ENCODE measurements at regions not wholly inside any gene's neighbourhood (a gene's known extent, or its start where the extent isn't known, plus 50 kb on each side); places are given as distances from the start of the nearest gene placed in this dataset.
A peak's percentile ranks its signal among the peaks of the same experiment; 100 is the strongest.
"Not testable (repeated sequence)": the region's sequence is repeated elsewhere in the genome, so short reads cannot be mapped to it uniquely, and the experiment has no call there.

- DNase-seq (ENCODE audit: low read depth) = no peak
Observed at GRCh38 chr17:34015253-34015652, 239.8 kb upstream of the CCL2 start.

- no peak for DNase-seq (ENCODE audit: low read depth)
Observed at GRCh38 chr17:34024386-34024785, 230.7 kb upstream of the CCL2 start.

- DNase-seq (ENCODE audit: low read depth) = no peak
Observed at GRCh38 chr17:34024806-34025551, 230.1 kb upstream of the CCL2 start.

GRCh38 chr17:34030601-34031000 lies 224.5 kb upstream of the CCL2 start:
- DNase-seq (ENCODE audit: low read depth) = not testable (repeated sequence)

GRCh38 chr17:34032305-34032704 lies 222.8 kb upstream of the CCL2 start:
- DNase-seq (ENCODE audit: low read depth) = not testable (repeated sequence)

GRCh38 chr17:34038786-34039185 lies 216.3 kb upstream of the CCL2 start:
- not testable (repeated sequence) for DNase-seq (ENCODE audit: low read depth)

- not testable (repeated sequence) for DNase-seq (ENCODE audit: low read depth)
Observed at GRCh38 chr17:34039213-34039612, 215.9 kb upstream of the CCL2 start.

- DNase-seq (ENCODE audit: low read depth) = peak; percentile 17
Observed at GRCh38 chr17:34039759-34040555, 215.1 kb upstream of the CCL2 start.

- no peak for DNase-seq (ENCODE audit: low read depth)
Observed at GRCh38 chr17:34045990-34046389, 209.1 kb upstream of the CCL2 start.

- DNase-seq (ENCODE audit: low read depth) = no peak
Observed at GRCh38 chr17:34051046-34051445, 204.0 kb upstream of the CCL2 start.

- no peak for DNase-seq (ENCODE audit: low read depth)
Observed at GRCh38 chr17:34054495-34054894, 200.6 kb upstream of the CCL2 start.

GRCh38 chr17:34055606-34056005 lies 199.5 kb upstream of the CCL2 start:
- no peak for DNase-seq (ENCODE audit: low read depth)

GRCh38 chr17:34059423-34060220 lies 195.5 kb upstream of the CCL2 start:
- DNase-seq (ENCODE audit: low read depth) = no peak

- no peak for DNase-seq (ENCODE audit: low read depth)
Observed at GRCh38 chr17:34066528-34066927, 188.6 kb upstream of the CCL2 start.

GRCh38 chr17:34067011-34067410 lies 188.1 kb upstream of the CCL2 start:
- DNase-seq (ENCODE audit: low read depth) = no peak

- DNase-seq (ENCODE audit: low read depth) = no peak
Observed at GRCh38 chr17:34068571-34068970, 186.5 kb upstream of the CCL2 start.

GRCh38 chr17:34070712-34071111 lies 184.4 kb upstream of the CCL2 start:
- no peak for DNase-seq (ENCODE audit: low read depth)

- DNase-seq (ENCODE audit: low read depth) = no peak
Observed at GRCh38 chr17:34071886-34072420, 183.1 kb upstream of the CCL2 start.

- no peak for DNase-seq (ENCODE audit: low read depth)
Observed at GRCh38 chr17:34075076-34075475, 180.0 kb upstream of the CCL2 start.

GRCh38 chr17:34076743-34077631 lies 178.1 kb upstream of the CCL2 start:
- DNase-seq (ENCODE audit: low read depth) = no peak

GRCh38 chr17:34081269-34081668 lies 173.8 kb upstream of the CCL2 start:
- DNase-seq (ENCODE audit: low read depth) = no peak

Data from T-helper 22 cell (primary cell).